Gastrocnemius medialis (tissue), 4 donors: ENCODE measurements at regions not wholly inside any gene's neighbourhood (a gene's known extent, or its start where the extent isn't known, plus 50 kb on each side); places are given as distances from the start of the nearest gene placed in this dataset.

Experiments
- POLR2A ChIP-seq, 2 donors: fragments of 450-650 bp; IDR thresholded peaks; one replicate each; pipeline ENCODE4 v1.6.1; 2017; ENCODE audit warnings: antibody characterized with exemption in 2 of 2, mild to moderate bottlenecking in 2 of 2, moderate library complexity in 2 of 2
- TF ChIP-seq, protein P1 (sequence below), 5 experiments: fragments of 450-650 bp in 3 of 5; fragments of 200-600 bp in 2 of 5; sonication (generic) in 2 of 5; IDR thresholded peaks in 4 of 5; conservative IDR thresholded peaks in 1 of 5; 1 replicate in 4 of 5; 2 replicates in 1 of 5; pipeline ENCODE4 v1.5.1; 2016 to 2019; ENCODE audit warnings: antibody characterized with exemption in 5 of 5, mild to moderate bottlenecking in 3 of 5, moderate library complexity in 3 of 5

DNA sequence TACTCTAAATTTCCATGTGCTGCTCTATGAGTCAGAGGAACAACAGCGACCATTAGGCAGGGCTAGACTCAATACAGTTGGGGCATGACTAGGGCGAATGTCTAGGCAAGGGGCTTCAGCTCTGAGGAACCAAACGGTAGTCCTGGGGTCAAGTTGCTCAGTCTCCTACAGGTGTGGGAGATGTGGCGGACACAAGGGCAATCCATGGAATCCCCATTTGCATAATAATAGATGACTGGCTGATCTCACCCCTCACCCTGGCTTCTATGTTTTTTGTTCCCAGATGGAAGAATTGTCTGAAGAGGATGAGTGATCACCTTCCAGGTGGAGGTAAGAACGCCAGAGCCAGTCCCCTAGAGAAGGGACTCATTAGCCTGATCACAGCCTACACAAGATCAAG lies 1048.2 kb upstream of the MIR17HG start:
- TF ChIP-seq, protein P1, sequence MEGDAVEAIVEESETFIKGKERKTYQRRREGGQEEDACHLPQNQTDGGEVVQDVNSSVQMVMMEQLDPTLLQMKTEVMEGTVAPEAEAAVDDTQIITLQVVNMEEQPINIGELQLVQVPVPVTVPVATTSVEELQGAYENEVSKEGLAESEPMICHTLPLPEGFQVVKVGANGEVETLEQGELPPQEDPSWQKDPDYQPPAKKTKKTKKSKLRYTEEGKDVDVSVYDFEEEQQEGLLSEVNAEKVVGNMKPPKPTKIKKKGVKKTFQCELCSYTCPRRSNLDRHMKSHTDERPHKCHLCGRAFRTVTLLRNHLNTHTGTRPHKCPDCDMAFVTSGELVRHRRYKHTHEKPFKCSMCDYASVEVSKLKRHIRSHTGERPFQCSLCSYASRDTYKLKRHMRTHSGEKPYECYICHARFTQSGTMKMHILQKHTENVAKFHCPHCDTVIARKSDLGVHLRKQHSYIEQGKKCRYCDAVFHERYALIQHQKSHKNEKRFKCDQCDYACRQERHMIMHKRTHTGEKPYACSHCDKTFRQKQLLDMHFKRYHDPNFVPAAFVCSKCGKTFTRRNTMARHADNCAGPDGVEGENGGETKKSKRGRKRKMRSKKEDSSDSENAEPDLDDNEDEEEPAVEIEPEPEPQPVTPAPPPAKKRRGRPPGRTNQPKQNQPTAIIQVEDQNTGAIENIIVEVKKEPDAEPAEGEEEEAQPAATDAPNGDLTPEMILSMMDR (IDR thresholded peaks at IDR 0.05 in 4 of 5, conservative IDR thresholded peaks at IDR 0.05 in 1 of 5), result no peak
- no peak for TF ChIP-seq POLR2A (IDR thresholded peaks at IDR 0.05)
